LNCAP (cell line): ENCODE measurements at regions not wholly inside any gene's neighbourhood (a gene's known extent, or its start where the extent isn't known, plus 50 kb on each side); places are given as distances from the start of the nearest gene placed in this dataset.

Source experiments
- TF ChIP-seq, protein P1 (sequence below): fragments of 450-650 bp; IDR thresholded peaks from 2 replicates; pipeline ENCODE4 v1.5.1; 2017; ENCODE audit warnings: mild to moderate bottlenecking

GRCh38 chr12:126163984-126164383, 1098.7 kb downstream of the AACS start:
- TF ChIP-seq, protein P1, sequence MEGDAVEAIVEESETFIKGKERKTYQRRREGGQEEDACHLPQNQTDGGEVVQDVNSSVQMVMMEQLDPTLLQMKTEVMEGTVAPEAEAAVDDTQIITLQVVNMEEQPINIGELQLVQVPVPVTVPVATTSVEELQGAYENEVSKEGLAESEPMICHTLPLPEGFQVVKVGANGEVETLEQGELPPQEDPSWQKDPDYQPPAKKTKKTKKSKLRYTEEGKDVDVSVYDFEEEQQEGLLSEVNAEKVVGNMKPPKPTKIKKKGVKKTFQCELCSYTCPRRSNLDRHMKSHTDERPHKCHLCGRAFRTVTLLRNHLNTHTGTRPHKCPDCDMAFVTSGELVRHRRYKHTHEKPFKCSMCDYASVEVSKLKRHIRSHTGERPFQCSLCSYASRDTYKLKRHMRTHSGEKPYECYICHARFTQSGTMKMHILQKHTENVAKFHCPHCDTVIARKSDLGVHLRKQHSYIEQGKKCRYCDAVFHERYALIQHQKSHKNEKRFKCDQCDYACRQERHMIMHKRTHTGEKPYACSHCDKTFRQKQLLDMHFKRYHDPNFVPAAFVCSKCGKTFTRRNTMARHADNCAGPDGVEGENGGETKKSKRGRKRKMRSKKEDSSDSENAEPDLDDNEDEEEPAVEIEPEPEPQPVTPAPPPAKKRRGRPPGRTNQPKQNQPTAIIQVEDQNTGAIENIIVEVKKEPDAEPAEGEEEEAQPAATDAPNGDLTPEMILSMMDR, result no peak

- TF ChIP-seq, protein P1, result no peak
These were observed 1106.8 kb downstream of the AACS start for GRCh38 chr12:126171937-126172559.

GRCh38 chr12:126182619-126183236, 1117.5 kb downstream of the AACS start:
- TF ChIP-seq, protein P1, result no peak

- TF ChIP-seq, protein P1, result no peak
These were observed 1119.8 kb downstream of the AACS start for GRCh38 chr12:126185025-126185424.

DNA sequence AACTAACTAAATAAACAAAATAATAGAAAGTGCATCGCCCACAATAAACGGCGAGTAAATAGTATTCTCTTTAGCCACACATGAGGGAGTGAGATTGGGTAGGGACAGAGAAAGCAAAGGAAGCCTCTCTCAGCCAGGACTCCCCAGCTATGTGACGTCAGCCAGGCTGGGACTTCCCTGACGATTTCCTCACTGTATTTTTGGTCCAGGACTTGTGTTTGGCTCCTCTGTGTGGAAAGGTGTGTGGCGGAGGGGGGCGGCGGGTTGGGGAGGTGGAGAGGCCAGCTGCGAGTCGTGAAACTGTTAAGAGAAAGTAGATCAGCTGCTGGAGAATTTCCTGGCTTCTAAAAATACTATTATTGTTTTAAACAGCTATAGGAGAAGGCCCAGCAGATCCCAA, 1124.6 kb downstream of the AACS start:
- TF ChIP-seq, protein P1, result no peak

- TF ChIP-seq, protein P1, result no peak
These were observed 1126.0 kb downstream of the AACS start for GRCh38 chr12:126191031-126191891.

DNA sequence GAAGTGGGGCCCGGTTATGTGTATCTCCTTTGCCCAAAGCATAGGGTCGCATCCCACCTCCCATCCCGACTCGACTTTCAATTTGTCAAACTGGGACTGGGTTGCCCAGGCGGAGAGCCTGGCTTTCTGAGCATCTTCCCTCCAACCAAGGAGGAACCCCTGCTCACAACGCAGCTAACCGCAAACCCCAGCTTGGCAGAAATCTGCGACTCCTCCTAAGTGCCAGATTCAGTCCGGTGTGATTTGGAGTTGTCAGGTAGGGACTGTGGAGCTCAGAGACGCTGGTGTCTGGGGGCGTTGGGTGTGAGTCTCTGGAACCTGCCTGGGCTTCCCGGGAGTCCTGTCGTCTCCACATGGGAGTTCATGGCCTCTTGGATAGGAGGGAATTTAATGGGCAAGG, 1126.7 kb downstream of the AACS start:
- TF ChIP-seq, protein P1, result no peak
